Activated naive CD8-positive, alpha-beta T cell (primary cell): ENCODE measurements at regions not wholly inside any gene's neighbourhood (a gene's known extent, or its start where the extent isn't known, plus 50 kb on each side); places are given as distances from the start of the nearest gene placed in this dataset.

ENCODE experiments used
- H3K27ac Mint-ChIP-seq: one replicate; pipeline ENCODE4 v1.8.0; 2021; ENCODE audit warnings: mixed read lengths
- H3K27me3 Mint-ChIP-seq: one replicate; pipeline ENCODE4 v1.8.0; 2021; ENCODE audit warnings: mixed read lengths
- H3K36me3 Mint-ChIP-seq: one replicate; pipeline ENCODE4 v1.8.0; 2021; ENCODE audit warnings: mixed read lengths
- H3K4me1 Mint-ChIP-seq: one replicate; pipeline ENCODE4 v1.8.0; 2021; ENCODE audit warnings: low read depth, mixed read lengths
- H3K4me3 Mint-ChIP-seq: one replicate; pipeline ENCODE4 v1.8.0; 2021; ENCODE audit warnings: mild to moderate bottlenecking, mixed read lengths
- H3K9me3 Mint-ChIP-seq: one replicate; pipeline ENCODE4 v1.8.0; 2021; ENCODE audit warnings: low read depth, mixed read lengths

- Mint-ChIP-seq H3K27me3 (no peaks in the 10 kb centered on the region), H3K36me3 (no peaks in the 10 kb centered on the region), H3K9me3 (no peaks in the 10 kb centered on the region), H3K4me1 (no peaks in the 10 kb centered on the region), H3K27ac (no peak overlapping the region), H3K4me3 (no peak overlapping the region)
Measured at GRCh38 chr9:27990524-27990923, 417.2 kb upstream of the C9orf72 start.

- Mint-ChIP-seq H3K4me1 (no peaks in the 10 kb centered on the region), H3K4me3 (no peak overlapping the region), H3K27ac (no peak overlapping the region), H3K36me3 (no peaks in the 10 kb centered on the region), H3K27me3 (no peaks in the 10 kb centered on the region), H3K9me3 (no peaks in the 10 kb centered on the region)
Measured at GRCh38 chr9:27991221-27991620, 417.9 kb upstream of the C9orf72 start.

- no peaks in the 10 kb centered on the region for H3K9me3 Mint-ChIP-seq
- H3K27me3 Mint-ChIP-seq, result no peaks in the 10 kb centered on the region
- H3K4me1 Mint-ChIP-seq, result no peaks in the 10 kb centered on the region
- H3K36me3 Mint-ChIP-seq, result no peaks in the 10 kb centered on the region
- H3K27ac Mint-ChIP-seq, result no peak overlapping the region
- H3K4me3 Mint-ChIP-seq, result no peak overlapping the region
Measured at GRCh38 chr9:28001096-28001495, 427.8 kb upstream of the C9orf72 start.

GRCh38 chr9:28004900-28005299 lies 431.6 kb upstream of the C9orf72 start:
- H3K27ac Mint-ChIP-seq, result no peak overlapping the region
- H3K36me3 Mint-ChIP-seq, result no peaks in the 10 kb centered on the region
- H3K9me3 Mint-ChIP-seq, result no peaks in the 10 kb centered on the region
- no peaks in the 10 kb centered on the region for H3K4me1 Mint-ChIP-seq
- H3K27me3 Mint-ChIP-seq, result no peaks in the 10 kb centered on the region
- H3K4me3 Mint-ChIP-seq, result no peak overlapping the region

GRCh38 chr9:28005779-28006178 lies 432.5 kb upstream of the C9orf72 start:
- Mint-ChIP-seq H3K4me1 (no peaks in the 10 kb centered on the region), H3K36me3 (no peaks in the 10 kb centered on the region), H3K27ac (no peak overlapping the region), H3K27me3 (no peaks in the 10 kb centered on the region), H3K4me3 (no peak overlapping the region), H3K9me3 (no peaks in the 10 kb centered on the region)

DNA sequence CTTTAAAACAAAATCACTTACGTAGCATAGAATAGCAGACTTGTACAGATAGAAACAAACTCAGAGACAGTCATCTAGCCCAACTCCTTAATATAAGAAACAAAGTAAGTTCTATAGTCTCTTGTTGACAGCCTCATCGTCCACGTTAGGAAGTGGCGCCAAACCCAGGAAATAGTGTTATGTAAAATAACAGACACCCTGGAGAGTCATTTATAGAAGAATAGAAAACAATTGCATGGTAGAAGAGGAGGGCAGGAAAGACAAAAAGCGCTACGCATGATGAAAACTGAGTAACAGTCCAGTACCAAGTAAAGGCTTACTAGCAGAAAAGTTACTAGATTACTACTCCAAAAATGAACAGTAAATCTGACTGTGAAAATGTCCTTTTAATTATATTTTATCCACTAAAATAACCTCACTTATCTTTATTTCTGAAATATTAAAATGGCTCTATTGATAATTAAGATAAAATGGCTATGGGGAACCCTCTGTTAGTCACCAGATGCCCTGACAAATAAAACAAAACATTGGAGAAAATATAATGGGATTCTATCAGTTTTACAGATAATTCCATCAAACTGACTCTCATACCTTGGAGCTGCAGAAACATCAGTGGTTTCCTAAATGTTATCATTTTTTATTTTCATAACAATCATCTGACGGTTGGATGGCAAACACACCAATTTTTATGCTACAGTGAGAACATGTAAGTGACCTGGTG lies 434.0 kb upstream of the C9orf72 start:
- Mint-ChIP-seq H3K27ac (no peak overlapping the region), H3K4me1 (no peaks in the 10 kb centered on the region), H3K36me3 (no peaks in the 10 kb centered on the region)

GRCh38 chr9:28014212-28014611 lies 440.9 kb upstream of the C9orf72 start:
- Mint-ChIP-seq H3K9me3 (no peaks in the 10 kb centered on the region), H3K4me1 (no peaks in the 10 kb centered on the region), H3K27me3 (no peaks in the 10 kb centered on the region)

More for the DNA sequence above, 434.0 kb upstream of the C9orf72 start:
- Mint-ChIP-seq H3K9me3 (no peaks in the 10 kb centered on the region), H3K4me3 (no peak overlapping the region), H3K27me3 (no peaks in the 10 kb centered on the region)

DNA sequence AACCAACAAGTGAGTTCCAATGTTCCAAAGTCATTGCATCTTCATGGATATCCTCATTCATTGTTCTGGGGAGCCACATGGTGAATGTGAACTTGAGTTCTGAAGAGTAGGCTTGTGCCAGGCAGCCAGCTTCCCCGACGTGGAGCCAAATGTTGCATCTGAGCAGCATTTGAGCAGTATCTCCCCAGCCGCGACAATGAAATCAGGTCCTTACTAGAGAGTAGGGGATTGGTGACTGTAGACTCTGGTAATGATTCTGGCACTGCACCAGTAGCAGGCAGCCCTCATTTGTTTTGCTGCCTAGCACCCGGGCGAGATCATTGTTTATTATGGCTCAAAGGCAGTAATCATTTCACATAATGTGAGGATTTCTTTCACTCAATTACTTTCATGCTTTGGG lies 451.4 kb upstream of the C9orf72 start:
- Mint-ChIP-seq H3K4me3 (no peak overlapping the region), H3K27me3 (no peaks in the 10 kb centered on the region), H3K27ac (no peak overlapping the region), H3K9me3 (no peaks in the 10 kb centered on the region), H3K4me1 (no peaks in the 10 kb centered on the region), H3K36me3 (no peaks in the 10 kb centered on the region)

More at GRCh38 chr9:28014212-28014611, 440.9 kb upstream of the C9orf72 start:
- H3K4me3 Mint-ChIP-seq, result no peak overlapping the region
- H3K27ac Mint-ChIP-seq, result no peak overlapping the region
- no peaks in the 10 kb centered on the region for H3K36me3 Mint-ChIP-seq

- no peak overlapping the region for H3K4me3 Mint-ChIP-seq
- H3K9me3 Mint-ChIP-seq, result no peaks in the 10 kb centered on the region
- H3K4me1 Mint-ChIP-seq, result no peaks in the 10 kb centered on the region
- no peaks in the 10 kb centered on the region for H3K27me3 Mint-ChIP-seq
- H3K27ac Mint-ChIP-seq, result no peak overlapping the region
- no peaks in the 10 kb centered on the region for H3K36me3 Mint-ChIP-seq
Measured at GRCh38 chr9:28025186-28025585, 451.9 kb upstream of the C9orf72 start.

- Mint-ChIP-seq H3K27me3 (no peaks in the 10 kb centered on the region), H3K4me1 (no peaks in the 10 kb centered on the region), H3K9me3 (no peaks in the 10 kb centered on the region), H3K36me3 (no peaks in the 10 kb centered on the region), H3K27ac (no peak overlapping the region), H3K4me3 (no peak overlapping the region)
Measured at GRCh38 chr9:28031521-28032267, 458.4 kb upstream of the C9orf72 start.

- H3K36me3 Mint-ChIP-seq, result no peaks in the 10 kb centered on the region
- H3K27ac Mint-ChIP-seq, result no peak overlapping the region
- no peak overlapping the region for H3K4me3 Mint-ChIP-seq
- H3K9me3 Mint-ChIP-seq, result no peaks in the 10 kb centered on the region
- H3K4me1 Mint-ChIP-seq, result no peaks in the 10 kb centered on the region
- no peaks in the 10 kb centered on the region for H3K27me3 Mint-ChIP-seq
Measured at GRCh38 chr9:28032268-28032590, 458.9 kb upstream of the C9orf72 start.

DNA sequence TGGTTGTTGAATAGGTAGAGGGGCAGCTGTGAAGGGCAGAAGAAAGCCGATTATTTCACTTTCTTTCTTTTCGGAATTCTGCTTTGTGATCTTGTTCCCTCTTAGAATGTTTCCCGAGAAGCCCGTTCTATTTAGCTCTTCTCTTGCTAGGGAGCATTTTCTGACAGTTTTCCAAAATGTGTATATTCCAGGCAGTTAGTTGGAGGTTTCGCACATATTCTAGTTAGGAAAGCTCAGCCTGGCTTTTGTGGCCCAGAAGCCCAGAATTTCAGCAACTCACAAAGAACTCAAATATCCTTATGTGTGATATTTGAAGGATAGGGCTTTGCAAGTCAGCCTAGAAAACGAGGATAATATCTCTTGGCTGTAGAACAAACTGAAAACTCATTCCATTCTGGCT lies 461.0 kb upstream of the C9orf72 start:
- Mint-ChIP-seq H3K4me3 (no peak overlapping the region), H3K27me3 (no peaks in the 10 kb centered on the region), H3K36me3 (no peaks in the 10 kb centered on the region), H3K4me1 (no peaks in the 10 kb centered on the region), H3K9me3 (no peaks in the 10 kb centered on the region), H3K27ac (no peak overlapping the region)

- H3K27ac Mint-ChIP-seq, result no peak overlapping the region
- no peak overlapping the region for H3K4me3 Mint-ChIP-seq
Measured at GRCh38 chr9:28037968-28038367, 464.7 kb upstream of the C9orf72 start.

GRCh38 chr9:28045051-28045450 lies 471.8 kb upstream of the C9orf72 start:
- no peaks in the 10 kb centered on the region for H3K9me3 Mint-ChIP-seq

More at GRCh38 chr9:28037968-28038367, 464.7 kb upstream of the C9orf72 start:
- Mint-ChIP-seq H3K27me3 (peaks cover 1% of the 10 kb centered on the region), H3K36me3 (no peaks in the 10 kb centered on the region), H3K9me3 (no peaks in the 10 kb centered on the region), H3K4me1 (no peaks in the 10 kb centered on the region)

DNA sequence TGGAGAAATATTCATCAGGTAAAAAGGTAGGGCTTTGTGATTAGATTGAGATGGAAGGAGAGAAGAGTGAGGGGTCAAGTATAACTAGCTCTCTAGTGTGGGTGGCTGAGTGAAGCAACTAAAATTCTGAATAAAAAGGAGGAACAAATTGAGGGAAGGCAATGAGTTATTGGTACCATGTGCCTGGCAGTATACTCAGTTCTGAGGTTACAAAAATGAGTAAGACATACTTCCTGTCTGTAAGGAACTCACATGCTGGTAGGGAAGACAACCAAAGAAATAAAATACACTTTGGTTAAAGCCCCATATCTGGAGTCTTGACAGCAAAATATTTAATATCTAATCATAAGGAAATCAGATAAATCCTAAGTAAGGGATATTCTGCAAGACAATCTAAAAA lies 476.8 kb upstream of the C9orf72 start:
- H3K4me1 Mint-ChIP-seq, result no peaks in the 10 kb centered on the region
- no peaks in the 10 kb centered on the region for H3K36me3 Mint-ChIP-seq
- no peak overlapping the region for H3K4me3 Mint-ChIP-seq
- H3K27ac Mint-ChIP-seq, result no peak overlapping the region
- H3K9me3 Mint-ChIP-seq, result no peaks in the 10 kb centered on the region
- no peaks in the 10 kb centered on the region for H3K27me3 Mint-ChIP-seq

More at GRCh38 chr9:28045051-28045450, 471.8 kb upstream of the C9orf72 start:
- Mint-ChIP-seq H3K27me3 (peaks cover 1% of the 10 kb centered on the region), H3K27ac (no peak overlapping the region), H3K4me1 (no peaks in the 10 kb centered on the region), H3K4me3 (no peak overlapping the region), H3K36me3 (no peaks in the 10 kb centered on the region)

DNA sequence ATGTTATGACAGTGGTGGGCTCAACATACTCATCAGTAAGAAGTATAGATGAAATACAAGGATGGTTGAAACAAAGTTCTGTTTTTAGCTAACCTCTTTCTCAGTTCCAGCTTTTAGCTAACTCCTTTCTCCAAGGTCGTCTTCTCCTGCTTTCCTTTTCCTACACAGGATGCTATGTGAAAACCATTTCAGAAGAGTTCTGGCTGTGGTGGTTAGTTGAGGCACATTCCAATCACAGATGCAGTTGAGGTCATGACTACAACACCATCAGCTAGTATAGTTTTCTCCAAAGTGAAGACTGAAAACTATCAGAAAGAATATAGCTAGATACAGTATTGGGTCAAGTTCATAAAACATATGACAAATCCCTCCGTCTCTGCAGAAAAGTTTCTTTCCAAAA lies 477.7 kb upstream of the C9orf72 start:
- Mint-ChIP-seq H3K4me3 (no peak overlapping the region), H3K36me3 (no peaks in the 10 kb centered on the region), H3K27me3 (no peaks in the 10 kb centered on the region), H3K4me1 (no peaks in the 10 kb centered on the region), H3K27ac (no peak overlapping the region), H3K9me3 (no peaks in the 10 kb centered on the region)
